BJ (cell line): ENCODE measurements at regions not wholly inside any gene's neighbourhood (a gene's known extent, or its start where the extent isn't known, plus 50 kb on each side); places are given as distances from the start of the nearest gene placed in this dataset.

Experiments
- CTCF ChIA-PET: fragments of 350-600 bp; formaldehyde crosslinking; extraction: SDS; loops from one replicate; lab custom pipeline; 2021; ENCODE audit warnings: antibody characterized with exemption, inconsistent platforms; lab: Yijun Ruan, JAX
- POLR2A ChIA-PET: fragments of 300-600 bp; sonication (Branson Sonifier 250); formaldehyde crosslinking; extraction: SDS; loops from one replicate; lab custom pipeline; 2021; ENCODE audit warnings: antibody characterized with exemption; lab: Charles Lee
- DNase-seq: peaks from one replicate; pipeline ENCODE4 v3.0.0-alpha.2; 2011; ENCODE audit warnings: low read depth
- H3K27me3 ChIP-seq: 2 replicates; pipeline ENCODE4 v1.6.0; 2011; ENCODE audit warnings: low read length; ENCODE audit not compliant: control insufficient read depth, insufficient read depth
- H3K36me3 ChIP-seq: 2 replicates; pipeline ENCODE4 v1.5.1; 2011; ENCODE audit warnings: low read length; ENCODE audit not compliant: control insufficient read depth, insufficient read depth
- H3K4me3 ChIP-seq: 2 replicates; pipeline ENCODE4 v1.5.1; 2011; ENCODE audit warnings: low read depth, mild to moderate bottlenecking, control low read depth, low read length
- CTCF ChIP-seq: IDR thresholded peaks from 2 replicates; pipeline ENCODE4 v1.5.1; 2011; ENCODE audit warnings: low read depth, mild to moderate bottlenecking, control low read depth, inconsistent platforms, low read length, moderate library complexity; ENCODE audit not compliant: insufficient read depth

- no peak for TF ChIP-seq CTCF
- Histone ChIP-seq H3K4me3 (no peak overlapping the region), H3K36me3 (no peaks in the 10 kb centered on the region), H3K27me3 (no peaks in the 10 kb centered on the region)
- DNase-seq, result peak; percentile 39
- POLR2A ChIA-PET, result no interaction called here
- CTCF ChIA-PET, result interaction anchor here (0.7 to 0.9 kb wide), 4 partner anchors 9 to 284 kb away, joined by 3 to 8 read pairs (median 4); no protein-coding TSS in a partner anchor
Measured at GRCh38 chr11:130719220-130719915, 196.9 kb downstream of the SNX19 start.

- Histone ChIP-seq H3K4me3 (no peak overlapping the region), H3K36me3 (no peaks in the 10 kb centered on the region), H3K27me3 (no peaks in the 10 kb centered on the region)
- POLR2A ChIA-PET, result no interaction called here
- no peak for DNase-seq
- TF ChIP-seq CTCF, result no peak
- CTCF ChIA-PET, result interaction anchor here (0.7 to 1.8 kb wide), 3 partner anchors 10 to 1551 kb away, joined by 3 to 8 read pairs (median 4); no protein-coding TSS in a partner anchor
Measured at GRCh38 chr11:130720232-130721022, 195.9 kb downstream of the SNX19 start.

- CTCF ChIA-PET, result interaction anchor here (0.8 to 1.8 kb wide), 2 partner anchors 8 to 141 kb away, joined by 3 to 4 read pairs; no protein-coding TSS in a partner anchor
- no peaks in the 10 kb centered on the region for H3K27me3 ChIP-seq
- DNase-seq, result no peak
- no peaks in the 10 kb centered on the region for H3K36me3 ChIP-seq
- H3K4me3 ChIP-seq, result no peak overlapping the region
- POLR2A ChIA-PET, result interaction anchor here (0.7 kb wide), 1 partner anchor 15 kb away, joined by 8 read pairs; no protein-coding TSS in a partner anchor
- no peak for TF ChIP-seq CTCF
Measured at GRCh38 chr11:130721023-130721681, 195.1 kb downstream of the SNX19 start.

- ChIA-PET POLR2A (interaction anchor here (0.7 kb wide), 1 partner anchor 14 kb away, joined by 8 read pairs; no protein-coding TSS in a partner anchor), CTCF (interaction anchor here (0.8 to 1.8 kb wide), 3 partner anchors 9 to 287 kb away, joined by 3 to 4 read pairs (median 4); no protein-coding TSS in a partner anchor)
- H3K27me3 ChIP-seq, result no peaks in the 10 kb centered on the region
- no peak for DNase-seq
- no peaks in the 10 kb centered on the region for H3K36me3 ChIP-seq
- no peak overlapping the region for H3K4me3 ChIP-seq
- TF ChIP-seq CTCF, result no peak
Measured at GRCh38 chr11:130721736-130722135, 194.5 kb downstream of the SNX19 start.

- H3K36me3 ChIP-seq, result no peaks in the 10 kb centered on the region
- no peaks in the 10 kb centered on the region for H3K27me3 ChIP-seq
- POLR2A ChIA-PET, result no interaction called here
- DNase-seq, result no peak
- CTCF ChIA-PET, result interaction anchor here (1.1 to 2.9 kb wide), 3 partner anchors 14 to 288 kb away, joined by 4 to 9 read pairs (median 4); no protein-coding TSS in a partner anchor
- H3K4me3 ChIP-seq, result no peak overlapping the region
- TF ChIP-seq CTCF, result no peak
Measured at GRCh38 chr11:130722401-130722800, 193.9 kb downstream of the SNX19 start.
